HG02981 (cell line): ENCODE measurements at regions not wholly inside any gene's neighbourhood (a gene's known extent, or its start where the extent isn't known, plus 50 kb on each side); places are given as distances from the start of the nearest gene placed in this dataset.

Experiments
- ATAC-seq: cut with Tn5 transposase; IDR thresholded peaks from one replicate; pipeline ENCODE4 v1.9.1; 2021; ENCODE audit warnings: mild to moderate bottlenecking, moderate library complexity; ENCODE audit not compliant: unreplicated experiment

DNA sequence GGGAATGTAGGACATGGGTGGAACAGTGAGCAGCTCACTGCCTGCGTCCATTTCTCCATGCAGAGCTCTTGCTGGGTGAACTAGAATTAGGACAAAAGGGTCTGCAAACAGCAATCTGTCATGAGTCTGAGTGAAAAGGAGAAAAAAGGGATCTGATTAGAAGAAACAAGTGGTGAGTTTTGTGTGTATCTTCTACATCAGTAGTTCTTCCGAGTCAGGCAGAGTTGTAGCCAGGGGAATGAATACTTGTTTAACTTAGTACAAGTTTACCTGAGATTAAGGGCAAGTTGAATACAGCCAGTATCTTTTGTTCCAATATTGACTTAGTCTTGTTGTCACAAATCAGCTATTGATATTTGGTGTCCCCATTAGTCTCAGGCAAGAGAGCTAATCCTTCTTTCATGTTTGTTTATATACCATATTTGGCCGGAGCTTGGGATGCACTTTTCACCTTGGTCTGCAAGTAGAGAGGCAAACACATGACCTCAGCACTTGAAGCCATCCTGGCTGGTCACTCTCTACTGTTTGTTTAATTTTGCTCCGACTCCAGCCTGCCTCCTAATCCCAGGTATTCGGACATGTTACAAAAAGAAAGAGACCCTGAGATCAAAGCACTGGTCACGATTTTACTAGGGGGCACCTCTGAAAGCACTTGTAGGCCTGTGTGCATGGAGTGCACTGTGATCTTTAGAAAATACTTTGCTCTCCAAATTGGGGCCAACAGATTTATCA, 211.0 kb upstream of the NT5C1B start:
- no peak for ATAC-seq

DNA sequence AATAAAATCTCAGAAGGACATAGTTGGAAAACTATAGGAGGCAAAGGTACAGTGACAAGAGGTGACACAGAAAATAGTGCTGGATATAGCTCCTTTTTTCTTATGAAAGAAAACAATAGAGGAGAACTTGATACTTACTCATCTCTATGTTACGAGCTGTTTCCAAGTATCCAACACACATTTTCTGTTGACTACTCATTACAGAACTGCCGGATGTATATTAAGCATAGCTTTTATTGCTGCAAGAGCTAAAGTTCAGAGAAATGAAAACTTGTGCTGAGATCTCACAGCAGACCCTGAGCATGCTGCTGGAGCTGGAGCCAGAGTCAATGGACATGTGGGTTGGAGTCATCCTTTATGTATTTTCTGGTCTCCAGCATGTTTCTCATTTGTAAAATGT, 210.0 kb upstream of the NT5C1B start:
- ATAC-seq: no peak

DNA sequence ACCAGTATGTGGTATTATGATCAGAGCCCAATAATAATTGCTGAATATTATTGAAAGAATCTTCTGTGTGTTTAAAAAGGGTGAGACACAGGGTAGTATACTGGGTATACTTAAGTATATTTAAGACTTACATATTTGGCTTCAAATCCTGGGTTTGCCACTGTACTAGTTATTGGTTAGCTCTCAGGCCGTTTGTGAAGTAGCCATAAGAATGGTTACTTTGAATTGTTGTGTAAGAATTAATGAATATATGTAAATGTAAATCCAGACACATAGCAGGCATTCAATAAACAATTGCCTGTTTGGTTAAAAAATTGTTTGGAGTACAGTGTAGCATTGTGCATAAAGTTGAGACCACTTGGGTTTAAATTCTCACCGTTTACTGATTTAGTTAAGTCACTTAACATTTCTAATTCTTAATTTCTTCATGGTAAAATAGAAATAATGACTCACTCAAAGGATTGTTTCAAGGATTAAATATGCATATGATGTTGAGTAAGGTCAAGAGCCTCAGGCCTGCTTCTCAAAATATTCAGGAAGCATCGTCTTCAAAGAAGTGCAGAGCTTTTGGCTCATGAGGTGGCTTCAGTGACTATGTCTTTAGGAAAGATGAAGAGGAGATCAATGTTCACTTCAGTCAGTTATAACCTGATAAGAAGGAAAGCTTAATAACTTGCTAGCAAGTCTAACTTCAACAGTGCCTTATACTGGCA, 207.9 kb upstream of the NT5C1B start:
- no peak for ATAC-seq

DNA sequence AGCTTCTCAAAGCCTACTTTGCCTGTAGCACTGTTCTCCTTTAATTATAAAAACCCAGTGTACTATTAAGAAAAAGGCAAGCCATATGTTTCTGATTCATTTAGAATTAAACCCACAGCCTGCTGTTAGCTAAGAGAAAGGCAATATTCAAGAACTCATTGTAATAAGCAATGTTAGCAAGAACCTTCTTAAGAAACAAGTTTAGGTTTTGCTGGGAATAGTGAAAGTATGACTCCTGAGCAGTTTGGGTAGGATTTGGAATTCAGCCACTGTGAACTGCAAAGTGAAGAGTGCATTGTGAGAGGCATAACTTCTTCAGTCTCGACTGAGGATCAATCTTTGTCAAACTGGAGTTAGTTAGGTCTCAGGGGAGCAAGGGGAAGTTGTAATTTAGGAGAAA, 206.5 kb upstream of the NT5C1B start:
- ATAC-seq: no peak

DNA sequence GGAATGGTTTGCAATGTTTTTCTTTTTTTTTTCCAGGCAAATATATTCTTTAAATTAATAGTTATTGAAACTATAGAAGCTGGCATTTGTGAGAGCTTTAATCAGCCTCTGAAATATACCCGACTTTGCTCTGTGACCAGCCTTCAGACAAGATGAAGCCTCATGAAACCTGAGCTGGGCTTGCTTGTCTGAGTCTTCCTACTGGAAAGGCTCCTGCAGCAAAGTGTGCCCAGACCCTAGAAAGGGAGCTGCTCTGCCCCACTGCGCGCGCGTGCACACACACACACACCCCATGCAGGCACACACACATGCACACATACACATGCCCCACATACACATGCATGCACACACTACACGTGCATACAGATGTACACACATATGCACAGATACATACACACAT, 203.3 kb upstream of the NT5C1B start:
- ATAC-seq: no peak

DNA sequence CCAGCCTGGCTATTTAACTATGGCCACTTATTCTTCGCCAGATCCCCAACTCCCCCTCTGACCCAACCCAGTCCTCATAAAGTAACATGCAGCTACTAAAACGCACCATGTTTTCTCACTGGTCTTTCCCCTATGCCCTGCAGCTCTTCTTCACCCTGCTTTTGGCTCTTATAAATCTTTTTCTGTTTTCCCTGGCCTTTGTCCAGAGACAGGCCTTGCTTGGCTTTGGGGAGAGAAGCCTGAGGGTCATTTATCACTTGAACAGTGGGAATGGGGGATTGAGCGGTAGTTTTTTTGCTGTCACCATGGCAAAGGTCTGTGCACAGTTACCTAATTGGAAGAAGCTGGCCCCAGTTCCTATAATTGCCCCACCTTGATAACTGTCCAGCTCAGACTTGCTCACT, 202.9 kb upstream of the NT5C1B start:
- no peak for ATAC-seq

DNA sequence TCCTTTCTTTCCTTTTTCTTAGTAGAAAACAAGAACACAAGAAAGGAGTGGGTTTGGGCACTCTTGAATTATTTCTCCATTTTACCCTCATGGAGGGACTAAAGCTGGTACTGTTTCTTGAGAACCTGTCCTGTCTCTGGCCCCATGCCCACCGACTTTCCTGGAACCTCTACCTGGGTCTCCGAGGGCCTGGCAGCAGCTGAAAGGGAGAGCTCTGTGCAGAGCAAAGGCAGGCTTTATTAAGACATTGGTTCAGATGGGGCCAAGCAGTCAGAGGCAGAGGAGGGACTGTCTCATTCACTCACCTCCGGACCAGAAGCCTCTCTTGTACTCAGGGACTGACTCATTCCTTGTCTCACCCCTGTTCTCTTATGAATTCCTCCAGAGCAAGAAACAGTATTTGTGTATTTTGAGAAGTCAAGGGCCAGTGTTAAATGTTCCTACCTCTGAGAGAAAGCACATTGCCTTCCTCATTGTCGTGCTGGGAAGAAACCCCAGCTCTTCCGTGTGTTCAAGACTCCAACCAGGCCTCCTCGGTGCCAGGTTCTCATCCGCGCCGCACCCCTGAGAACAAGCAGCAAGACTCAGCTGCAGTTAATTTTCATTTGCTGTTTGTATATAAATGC, 201.9 kb upstream of the NT5C1B start:
- ATAC-seq: no peak

DNA sequence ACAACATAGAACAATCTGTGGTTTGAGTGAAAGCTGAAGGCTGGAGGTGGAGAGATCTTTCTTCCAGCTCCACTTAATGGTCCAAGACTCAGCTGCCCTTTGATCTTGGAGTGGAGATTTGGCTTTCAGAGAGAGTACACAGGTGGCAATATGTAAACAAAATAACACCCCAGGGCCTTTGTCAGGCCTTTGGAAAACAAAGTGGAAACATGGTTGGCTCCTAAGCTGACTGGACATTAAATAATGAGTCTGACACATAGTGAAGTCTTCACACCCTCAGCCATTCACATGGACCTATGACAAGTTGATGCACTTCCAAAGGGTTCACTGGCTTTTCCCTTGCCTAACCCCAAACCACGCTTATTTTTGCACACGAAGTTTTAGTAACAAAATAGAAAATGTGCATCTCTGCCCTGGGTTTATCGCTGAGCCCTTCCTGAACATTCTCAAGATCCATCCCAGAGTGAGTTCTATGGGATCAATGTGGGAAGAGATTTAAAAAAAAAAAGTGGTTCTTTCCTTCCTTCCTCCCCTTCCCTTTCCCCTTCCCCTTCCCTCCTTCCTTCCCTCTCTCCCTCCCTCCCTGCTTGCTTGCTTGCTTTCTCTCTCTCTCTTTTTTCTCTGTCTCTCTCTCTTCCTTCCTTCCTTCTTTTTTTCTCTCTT, 201.3 kb upstream of the NT5C1B start:
- no peak for ATAC-seq

DNA sequence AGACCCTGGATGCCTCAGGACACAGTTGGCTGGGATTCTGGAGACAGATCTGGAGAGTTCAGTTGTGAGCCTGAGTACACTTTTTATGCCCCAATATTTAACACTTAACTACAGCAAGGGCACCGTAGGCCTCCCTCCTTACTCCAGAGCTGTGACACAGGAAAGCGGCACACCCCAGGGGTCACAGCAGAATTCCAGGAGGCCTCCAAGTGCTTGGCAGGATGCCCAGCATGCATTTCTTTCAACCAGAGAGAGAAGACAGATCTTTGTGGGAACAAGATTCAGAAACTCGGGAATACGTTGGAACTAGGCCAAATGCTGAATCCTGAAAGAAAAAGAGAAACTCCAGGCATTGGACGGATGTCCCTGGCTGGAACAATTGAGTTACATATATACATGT, 199.2 kb upstream of the NT5C1B start:
- ATAC-seq: no peak

DNA sequence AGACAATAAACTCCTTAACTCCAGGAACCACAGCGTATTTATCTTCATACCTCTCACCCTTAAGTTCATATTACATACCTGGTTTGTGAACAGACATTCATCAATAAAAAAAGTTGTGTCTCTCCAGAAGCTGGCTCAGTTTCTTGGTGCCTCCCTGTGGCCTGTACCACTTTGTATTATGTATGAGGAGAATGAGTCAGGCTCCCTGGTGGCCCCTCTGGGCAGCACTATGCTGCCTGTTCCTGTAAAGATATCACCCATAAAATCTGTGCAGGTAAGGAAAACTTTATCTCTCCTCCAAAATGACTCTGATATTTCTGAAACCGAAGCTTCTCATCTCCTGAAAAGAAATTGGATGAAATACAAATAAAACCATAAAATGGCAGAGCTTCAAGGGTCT, 198.4 kb upstream of the NT5C1B start:
- no peak for ATAC-seq

DNA sequence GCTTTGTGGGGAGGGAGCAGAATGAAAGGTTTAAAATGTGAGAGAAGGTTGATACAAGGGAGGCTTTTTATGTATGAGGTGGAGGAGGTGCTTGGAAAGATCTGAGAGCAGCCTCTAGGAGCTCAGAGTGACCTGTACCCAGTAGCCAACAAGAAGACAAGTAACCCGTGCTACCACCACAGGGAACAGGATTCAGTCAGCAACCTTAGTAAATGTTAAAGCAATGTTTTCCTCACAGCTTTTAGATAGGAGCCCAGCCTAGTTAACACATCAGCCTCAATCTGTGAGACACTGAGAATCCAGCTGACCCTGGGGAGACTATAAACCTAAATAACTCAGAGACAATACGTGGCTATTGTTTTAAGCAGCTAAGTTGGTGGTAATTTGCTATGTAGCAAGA, 194.9 kb upstream of the NT5C1B start:
- ATAC-seq: no peak

DNA sequence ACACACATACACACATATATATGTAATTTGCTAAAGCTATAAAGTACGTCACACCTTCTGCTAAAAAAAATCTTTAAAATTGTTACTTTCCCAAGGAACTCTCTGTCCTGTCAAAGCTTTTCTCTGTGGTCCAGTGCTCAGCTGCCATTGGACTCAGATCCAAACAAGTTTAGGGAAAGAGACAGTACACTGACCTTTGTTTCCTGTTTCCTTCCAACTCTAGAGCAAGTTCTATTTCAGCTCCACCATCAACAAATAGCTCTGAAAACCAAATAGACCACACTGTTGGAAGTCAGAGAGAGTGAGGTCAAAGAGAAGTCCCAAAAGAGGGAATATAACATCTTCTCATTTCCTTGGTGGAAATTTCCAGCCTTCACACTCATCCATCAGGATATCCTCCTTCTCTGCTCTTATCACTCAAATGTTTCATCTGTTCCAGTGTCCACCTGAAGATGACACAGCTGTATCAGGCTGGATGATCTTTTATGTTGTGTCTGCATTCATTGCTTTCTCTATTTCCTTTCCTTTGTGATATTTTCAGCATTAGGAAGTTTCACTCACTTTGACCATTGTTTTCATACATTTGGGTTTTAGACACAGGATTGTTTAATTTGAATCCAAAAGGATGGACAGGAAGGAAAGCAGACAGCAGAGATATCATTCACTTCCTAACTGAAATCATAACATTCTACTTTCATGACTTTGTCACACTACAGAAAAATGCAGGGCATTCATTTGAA, 192.3 kb upstream of the NT5C1B start:
- no peak for ATAC-seq

DNA sequence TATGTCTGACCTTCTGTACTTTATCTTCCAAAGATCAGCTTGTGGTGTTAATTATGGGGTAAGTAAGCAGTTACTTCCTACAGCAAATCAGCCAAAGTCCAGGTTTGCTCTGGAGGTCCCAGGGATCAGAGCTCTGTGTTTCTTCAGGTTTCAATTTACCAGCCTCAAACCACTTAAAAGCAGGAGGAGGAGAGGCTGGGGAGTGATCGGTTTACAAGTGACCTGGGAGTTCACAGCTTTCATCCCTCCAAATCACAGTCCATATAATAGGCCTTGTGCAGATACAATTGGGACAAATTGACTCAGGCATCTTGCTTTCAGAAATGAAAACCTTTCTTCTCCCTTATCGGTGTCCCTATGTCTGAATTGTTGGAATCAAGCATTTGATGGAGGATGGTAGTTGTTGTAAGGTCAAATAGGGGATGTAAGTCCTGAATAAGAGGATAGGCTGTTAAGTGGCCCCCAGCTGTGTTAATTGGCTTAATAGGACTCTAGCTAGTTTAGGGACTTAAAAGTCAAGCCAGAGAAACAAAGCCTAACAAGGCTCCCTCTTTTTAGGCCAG, 188.0 kb upstream of the NT5C1B start:
- no peak for ATAC-seq

DNA sequence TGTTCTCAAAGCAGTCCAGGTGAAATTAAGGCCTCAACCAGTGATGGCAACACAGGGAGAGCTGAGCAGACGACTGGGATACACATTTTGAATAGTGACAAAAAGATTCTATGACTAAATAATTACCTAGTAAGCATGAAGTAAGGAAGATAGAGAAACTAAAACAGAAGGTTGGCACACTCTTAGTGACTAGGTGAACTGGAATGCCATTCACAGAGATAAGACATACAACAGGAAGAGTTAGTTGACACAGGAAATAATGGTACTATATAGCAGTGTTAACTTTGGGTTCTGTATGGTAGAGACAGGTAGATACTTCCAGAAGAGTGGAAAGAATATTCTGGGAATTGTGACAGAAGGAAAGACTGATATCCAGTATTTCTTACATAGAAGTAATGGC, 181.8 kb upstream of the NT5C1B start:
- ATAC-seq: no peak

DNA sequence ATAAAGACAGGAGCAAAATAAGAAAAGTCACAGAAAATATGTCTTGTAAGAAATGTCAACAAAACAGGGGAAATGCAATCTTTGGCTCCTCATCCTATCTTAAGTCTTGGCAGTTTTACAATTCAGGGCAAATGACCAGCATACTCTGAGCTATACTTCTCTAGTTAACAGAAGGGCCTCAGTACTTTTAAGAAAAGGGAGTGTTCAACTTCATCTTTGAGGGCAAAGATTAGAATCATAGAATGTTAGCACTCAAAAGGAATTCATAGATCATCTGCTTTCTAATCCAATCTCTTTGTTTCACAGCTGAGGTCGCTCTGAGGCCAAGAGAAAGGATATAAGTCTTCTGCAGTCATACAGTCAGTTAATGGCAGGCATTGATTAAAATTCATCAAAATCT, 174.0 kb upstream of the NT5C1B start:
- no peak for ATAC-seq

DNA sequence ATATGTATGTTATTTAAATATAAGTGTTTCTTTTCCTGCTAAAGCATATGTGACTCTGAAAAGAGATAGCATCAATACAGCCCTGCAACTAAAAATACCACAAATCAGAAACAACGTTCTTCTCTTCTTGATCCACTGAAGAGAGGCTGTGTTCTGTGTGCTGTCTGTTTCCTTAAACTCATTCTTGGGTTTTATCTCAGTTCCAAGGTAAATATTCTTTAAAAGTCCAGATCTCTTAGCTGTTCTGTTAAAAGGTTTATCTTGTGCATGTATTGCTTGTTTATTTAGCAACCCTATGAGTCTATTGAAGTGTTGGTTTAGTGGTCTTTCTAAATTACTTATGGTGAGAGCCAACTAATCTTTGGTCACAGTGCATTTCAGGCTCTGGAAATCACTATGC, 173.3 kb upstream of the NT5C1B start:
- ATAC-seq: no peak

DNA sequence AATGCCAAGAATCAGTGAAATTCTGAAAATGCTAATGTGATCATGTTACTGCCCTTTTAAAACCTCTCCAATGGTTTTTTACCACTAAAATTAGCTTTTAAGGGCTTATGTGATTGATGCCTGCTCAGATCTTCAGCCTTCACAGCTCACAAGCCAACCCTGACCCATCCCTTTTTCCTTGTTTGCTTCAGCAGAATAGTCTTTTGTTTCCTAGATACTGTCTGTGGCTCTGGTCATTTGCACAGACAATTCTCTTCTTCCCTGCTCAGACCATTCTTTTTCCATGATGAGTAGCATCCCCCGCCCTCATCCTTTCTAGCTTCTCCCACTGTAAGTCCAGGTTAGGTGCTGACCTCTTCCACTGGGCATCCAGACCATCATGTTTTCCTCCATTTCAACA, 164.9 kb upstream of the NT5C1B start:
- ATAC-seq: no peak

DNA sequence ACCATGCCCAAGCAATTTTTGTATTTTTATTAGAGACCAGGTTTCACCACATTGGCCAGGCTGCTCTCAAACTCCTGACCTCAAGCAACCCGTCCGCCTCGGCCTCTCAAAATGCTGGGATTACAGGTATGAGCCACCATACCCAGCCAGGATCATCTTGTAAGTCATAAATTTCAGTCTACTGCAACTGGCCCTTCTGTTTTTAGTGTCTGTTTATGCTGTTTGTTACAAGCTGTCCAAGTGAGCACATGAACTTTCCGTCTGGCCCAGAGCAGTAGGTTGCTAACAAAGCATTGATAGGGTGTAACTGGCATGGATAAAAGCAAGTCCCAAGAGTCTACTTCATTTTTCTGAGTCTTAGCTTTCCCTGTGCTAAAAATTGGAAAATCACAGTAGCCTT, 164.4 kb upstream of the NT5C1B start:
- no peak for ATAC-seq

DNA sequence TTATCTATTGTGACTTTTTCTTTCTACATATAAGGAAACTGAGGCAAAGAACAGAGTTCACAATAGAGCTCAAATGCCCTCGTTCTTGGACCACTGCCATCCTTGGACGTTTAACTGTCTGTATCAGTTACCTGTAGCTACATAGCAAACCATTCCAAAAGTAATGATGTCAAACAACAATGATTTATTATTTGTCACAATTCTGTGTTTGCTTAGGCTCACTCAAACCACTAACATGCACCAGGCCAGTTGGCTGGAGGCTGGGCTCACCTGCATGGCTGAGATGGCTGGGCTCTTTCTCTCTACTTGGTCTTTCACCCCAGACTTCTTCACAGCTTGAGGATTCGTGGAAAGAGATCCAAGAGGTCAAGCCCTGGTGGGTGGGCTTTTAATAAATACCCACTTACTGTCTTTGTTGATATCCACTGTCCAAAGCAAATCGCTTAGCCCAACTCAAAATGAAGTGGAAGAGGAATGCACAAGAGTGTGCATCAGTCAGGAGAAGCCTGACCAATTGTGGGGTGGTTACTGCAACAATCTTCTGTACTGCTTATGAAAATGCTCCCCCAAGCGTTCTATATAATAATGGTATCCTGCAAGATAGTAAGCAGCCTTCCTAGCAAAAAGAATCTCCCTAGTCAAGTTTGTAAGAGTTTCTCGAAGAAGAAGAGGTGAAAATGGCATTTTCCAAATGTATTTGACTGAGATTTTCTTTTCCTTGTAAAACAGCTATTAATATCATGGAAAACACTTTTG, 163.5 kb upstream of the NT5C1B start:
- ATAC-seq: no peak

DNA sequence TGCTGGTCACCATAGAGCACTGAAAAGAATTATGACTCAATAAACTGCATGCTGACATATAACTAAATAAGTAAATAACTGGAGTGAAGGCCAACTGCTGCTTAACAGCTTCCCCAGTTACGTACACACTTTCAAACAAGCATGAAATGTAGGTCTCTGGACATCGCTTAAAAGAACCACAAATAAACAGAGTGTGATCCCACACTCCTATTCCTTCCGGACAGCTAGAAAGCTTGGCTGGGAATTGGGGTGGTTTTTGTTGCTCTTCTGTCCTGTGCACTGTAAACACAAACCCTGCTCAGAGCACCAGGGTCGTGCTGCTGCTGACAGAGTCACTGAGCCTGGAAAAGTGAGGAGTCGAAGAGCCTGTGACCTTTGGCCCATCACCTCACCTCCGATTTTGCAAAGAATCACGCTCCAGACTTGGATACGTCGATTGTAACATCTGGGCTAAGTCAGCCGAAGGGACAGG, 162.7 kb upstream of the NT5C1B start:
- ATAC-seq: no peak
